HG03342 (cell line): ENCODE measurements at regions not wholly inside any gene's neighbourhood (a gene's known extent, or its start where the extent isn't known, plus 50 kb on each side); places are given as distances from the start of the nearest gene placed in this dataset.

Experiments used
- ATAC-seq: cut with Tn5 transposase; IDR thresholded peaks from one replicate; pipeline ENCODE4 v1.9.1; 2021; ENCODE audit warnings: mild to moderate bottlenecking, moderate library complexity; ENCODE audit not compliant: unreplicated experiment

DNA sequence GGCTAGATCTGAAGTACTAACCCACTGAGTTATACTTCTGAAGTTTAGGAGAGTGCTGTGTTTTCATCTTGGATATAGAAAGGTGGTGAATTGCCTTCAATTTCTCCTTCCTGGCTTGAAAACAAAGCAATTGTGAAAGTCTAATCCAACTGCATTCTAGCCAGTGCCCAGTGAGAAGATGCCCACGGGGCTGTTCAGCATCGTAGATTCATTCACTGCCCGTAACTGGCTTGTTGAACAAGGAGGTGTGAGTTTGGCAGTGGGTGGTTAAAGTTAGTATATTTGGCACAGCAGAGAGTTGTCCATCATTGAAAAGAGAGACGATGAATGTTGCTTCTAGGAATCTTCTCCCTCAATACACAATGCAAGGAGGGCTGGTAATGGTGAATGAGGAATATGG is 82.3 kb upstream of the RND3 start:
- ATAC-seq = no peak

DNA sequence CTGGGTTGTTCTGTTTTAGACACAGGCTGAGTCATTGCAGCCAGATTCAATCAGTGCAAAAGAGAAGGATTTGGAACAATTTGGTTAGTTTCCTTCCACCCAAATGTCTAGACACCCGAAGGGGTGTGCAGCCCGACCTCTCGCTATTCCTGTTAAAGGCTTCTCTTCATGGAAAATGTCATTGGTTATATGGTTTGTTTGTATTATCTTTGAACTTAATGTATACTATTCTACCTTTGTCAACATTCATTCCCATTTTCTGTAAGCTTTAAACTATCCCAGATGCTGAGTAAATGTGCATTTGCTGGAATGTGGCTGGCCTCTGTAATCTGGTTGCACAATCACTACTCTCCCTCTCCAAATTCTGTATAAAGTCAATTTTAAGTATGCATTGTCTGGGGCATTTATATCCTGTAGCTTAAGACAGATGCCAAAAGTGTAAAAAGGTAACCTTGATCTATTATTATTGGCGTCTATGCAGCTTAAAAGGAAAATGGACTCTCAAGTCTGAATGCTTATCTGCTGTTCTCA is 80.4 kb upstream of the RND3 start:
- ATAC-seq = no peak

DNA sequence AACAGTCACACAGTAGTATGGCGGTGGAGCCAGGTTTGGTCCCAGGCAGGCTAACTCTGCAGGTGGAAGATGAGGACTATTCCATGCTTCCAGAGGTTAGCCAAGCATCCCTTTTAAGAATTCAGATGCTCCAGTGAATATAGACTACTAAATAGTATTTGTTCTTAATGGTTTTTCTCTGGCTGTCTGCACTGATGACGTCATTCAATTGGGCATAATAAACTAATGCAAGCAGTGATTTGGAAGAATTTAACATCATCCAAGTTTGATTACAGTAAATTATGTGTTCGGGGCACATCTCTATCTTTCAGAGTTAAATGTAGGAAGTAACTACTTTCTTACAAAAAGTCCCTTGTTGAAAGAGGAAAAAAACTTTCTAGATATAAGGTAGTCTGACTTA is 78.8 kb upstream of the RND3 start:
- no peak for ATAC-seq

DNA sequence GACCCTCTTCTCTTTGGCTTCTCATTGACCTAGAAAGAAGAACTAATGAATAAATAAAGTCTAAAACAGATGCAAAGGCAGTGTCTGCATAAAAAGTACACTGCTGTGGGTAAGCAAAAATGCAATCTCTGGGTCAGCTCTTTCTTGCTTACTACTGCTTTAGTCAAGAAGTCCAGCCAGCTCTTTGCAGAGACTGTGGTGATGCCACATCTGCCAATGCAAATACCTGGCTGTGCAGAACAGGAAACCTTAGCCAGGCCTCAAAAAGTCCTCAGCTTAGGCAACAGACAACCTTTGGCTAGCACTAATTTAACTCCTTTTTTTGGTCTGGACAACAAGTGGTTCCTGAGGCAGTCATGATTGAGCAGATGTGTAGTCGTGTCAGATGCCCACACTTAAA is 73.6 kb upstream of the RND3 start:
- ATAC-seq = no peak

DNA sequence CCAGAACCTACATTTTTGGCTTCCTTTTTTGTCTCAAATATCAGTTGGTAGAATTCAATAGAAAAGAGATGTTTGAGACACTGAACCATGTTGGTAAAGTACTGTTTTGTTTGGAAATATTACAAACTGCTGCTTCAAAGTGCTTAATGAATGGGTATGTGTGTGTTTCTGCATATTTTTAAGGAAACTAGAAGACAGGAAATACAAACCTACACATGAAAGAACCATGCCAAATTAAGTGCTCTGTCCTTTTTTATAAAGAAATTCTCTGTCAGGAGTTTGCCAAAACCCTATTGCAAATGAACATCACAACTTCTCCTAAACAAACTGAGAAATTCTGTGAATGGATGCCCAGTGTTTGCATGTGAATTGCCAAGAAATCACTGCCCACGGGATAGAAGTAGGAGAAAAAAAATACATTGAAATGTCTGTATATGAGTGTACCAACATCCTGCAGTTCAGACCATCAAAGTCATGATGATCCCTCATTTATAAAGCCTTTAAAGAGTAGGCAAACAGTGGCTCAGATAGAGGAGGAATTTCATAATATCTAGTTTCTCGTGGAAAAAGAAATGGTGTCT is 69.6 kb upstream of the RND3 start:
- ATAC-seq = no peak

DNA sequence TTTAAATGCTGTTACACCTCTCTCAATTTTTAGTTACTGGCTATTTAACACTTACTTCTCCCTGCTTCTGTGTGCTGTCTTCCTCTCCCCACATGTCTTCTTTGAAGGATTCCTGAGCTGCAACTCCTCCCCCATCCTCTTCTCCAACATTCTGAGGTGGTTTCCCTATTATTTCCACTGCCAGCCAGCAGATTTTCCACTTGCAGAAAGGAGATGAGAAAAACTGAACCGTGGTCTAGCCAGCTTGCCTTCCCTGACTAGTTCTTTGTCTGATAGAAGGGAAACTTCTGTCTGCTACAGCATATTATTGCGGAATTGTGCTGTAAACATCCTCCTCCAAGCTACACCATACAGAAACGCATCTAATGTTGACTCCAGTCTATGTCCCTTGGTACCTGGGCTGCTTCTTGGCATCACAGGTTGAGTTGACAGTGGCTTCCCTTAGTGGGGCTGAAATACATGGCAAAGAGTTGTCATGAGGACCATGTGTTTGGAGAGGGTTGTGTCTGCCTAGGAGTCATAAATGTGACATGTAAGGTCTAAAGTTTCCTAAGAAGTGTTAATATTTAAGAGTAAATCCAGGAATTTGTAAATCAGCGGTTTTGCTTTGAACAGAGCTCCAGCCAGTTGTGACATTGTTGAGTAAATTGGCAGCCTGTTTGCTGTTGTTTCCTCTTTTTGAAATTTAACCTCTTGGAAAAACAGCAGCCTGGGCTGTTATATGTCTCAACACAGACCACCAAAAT is 68.3 kb upstream of the RND3 start:
- ATAC-seq = no peak

DNA sequence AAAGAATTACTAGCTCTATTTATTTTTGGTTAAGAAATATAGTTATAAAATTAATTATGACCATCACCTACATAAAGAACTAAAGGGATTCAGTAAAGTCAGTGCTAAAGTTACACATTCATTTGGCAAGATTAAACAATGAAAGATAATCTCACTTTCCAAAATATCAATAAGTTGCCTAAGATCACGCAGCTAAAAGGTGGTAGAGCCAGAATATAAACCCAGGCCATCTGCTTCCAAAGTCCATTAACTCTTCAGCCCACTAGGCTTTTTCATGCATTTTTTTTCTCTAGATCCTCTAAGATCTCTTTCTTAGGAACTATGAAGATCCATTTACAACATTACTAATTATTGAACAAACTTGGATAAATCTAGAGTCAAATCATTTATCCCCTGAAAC is 66.6 kb upstream of the RND3 start:
- ATAC-seq = no peak

DNA sequence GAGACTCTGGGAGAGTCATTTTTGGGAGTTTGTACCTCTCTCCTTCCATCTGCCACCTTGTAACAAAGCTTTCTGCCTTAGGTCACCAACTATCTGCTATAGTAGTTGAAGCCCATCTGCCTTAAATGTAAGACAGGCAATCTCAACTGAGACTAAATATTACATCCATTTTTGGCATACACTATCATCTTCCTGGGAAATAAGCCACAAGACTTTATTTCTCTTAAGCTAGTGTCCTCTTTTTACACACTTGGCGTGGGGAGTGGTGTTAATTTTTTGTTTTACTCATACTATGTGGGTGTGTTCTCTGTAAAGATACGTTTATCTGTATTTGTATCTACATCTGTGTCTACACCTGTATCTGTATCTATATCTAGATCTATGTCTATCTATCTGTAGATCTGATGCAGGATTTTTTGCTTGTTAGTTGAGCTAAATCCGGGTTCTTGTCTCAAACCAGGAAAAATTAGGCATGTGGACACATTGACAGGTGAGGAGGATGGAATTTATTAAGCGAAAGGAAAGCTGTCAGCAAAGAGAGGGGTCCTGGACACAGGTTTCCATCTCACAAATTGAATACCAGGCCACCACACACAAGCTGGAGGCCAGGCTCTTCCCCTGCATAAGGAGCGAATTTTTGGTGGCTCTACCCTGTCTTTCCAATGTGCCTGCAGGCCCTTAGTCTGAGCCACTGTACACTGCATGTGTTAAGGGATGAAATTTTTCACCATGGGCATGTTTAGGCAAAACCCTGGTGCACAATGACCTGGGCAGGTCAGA is 64.8 kb upstream of the RND3 start:
- no peak for ATAC-seq

DNA sequence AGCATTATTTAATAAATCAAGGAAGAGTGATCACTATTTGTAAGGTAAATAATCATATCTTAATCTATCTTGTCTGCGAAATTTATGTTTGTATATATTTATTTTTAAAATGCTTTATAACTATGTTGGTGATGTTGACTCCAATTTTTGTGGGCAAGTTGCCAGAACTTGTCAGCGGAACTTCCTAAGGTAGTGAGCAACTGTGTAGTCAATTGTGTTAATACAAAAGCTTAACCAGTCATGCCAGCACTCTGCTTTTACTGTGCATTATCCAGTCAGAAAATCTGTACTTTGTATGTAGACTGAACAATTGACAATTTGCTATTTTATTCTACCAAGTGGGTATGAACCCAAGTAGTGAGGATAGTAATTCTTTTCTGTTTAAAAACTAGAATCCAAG is 61.9 kb upstream of the RND3 start:
- ATAC-seq = no peak

DNA sequence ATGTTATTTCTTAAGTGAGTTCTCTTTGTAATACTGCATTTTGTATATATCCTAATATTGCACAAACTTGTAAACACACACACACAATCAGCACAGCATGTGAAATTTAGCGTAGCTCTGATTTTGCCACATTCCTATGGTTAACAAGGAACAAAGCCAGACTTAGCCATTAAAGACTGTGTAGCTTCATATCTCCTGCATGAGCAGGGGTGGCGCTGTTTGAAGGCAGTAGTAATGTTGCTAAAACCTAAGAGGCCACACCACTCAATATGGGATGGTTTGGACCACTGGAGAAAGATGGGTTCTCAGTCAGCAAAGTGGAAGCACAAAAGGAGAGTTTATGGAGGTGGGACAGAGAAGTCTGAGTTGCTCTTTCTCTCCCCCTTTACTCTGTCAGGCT is 61.1 kb upstream of the RND3 start:
- peak; percentile 71 for ATAC-seq

DNA sequence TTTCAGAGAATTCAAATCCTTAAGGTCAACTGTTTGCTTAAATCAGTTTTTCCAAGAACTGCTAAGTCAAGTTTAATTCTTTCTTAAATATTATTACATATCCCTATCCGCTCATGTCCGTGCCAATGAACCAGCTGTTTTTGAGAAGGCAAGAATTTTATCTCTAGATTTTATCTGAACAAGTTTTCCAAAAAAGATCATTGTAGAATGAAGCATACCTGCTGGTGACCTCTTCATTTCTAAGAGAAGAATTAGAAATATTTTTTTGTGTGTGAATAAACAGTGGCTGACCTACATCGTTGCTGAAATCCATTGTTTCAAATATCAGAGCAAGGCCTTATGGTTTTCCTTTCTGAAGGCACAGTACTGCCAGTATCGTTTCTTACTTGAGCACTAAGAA is 58.4 kb upstream of the RND3 start:
- ATAC-seq = no peak

DNA sequence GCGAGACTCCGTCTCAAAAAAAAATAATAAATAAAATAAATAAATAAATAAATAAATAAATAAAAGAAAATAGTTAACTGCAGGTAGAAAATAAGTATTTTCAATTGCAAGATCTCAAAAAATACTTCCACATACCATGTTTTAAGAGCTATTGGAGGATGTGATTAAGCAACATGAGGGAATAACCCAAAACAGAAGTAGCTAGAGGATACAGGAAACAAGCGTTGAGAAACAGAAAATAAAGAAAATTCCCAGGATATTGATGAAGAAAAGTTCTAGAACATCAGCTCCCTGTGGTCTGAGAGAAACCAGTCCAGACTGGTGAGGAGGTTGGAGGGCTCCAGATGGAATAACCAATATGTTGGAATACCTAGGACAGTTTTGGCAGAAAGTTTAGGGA is 57.3 kb upstream of the RND3 start:
- ATAC-seq = no peak

DNA sequence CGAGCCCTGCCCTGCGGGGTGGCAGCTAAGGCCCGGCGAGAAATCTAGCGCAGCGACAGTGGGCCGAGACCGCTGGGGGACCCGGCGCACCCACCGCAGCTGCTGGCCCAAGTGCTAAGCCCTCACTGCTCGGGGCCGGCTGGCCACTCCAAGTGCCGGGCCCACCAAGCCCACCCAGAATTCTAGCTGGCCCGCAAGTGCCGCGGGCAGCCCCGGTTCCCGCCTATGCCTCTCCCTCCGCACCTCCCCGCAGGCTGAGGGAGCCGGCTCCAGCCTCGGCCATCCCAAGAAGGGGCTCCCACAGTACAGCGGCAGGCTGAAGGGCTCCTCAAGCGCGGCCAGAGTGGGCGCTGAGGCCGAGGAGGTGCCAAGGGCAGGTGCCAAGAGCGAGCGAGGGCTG is 55.2 kb upstream of the RND3 start:
- no peak for ATAC-seq

DNA sequence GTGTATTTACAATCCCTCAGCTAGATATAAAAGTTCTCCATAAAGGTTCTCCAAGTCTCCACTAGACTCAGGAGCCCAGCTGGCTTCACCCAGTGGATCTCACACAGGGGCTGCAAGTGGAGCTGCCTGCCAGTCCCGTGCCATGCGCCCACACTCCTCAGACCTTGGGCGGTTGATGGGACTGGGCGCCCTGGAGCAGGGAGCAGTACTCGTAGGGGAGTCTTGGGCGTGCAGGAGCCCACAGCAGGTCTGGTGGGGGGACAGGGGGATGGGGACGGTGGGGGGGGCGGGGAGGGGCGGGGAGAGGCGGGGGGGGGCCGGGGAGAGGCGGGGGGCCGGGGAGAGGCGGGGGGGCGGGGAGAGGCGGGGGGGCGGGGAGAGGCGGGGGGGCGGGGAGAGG is 54.7 kb upstream of the RND3 start:
- ATAC-seq = no peak

DNA sequence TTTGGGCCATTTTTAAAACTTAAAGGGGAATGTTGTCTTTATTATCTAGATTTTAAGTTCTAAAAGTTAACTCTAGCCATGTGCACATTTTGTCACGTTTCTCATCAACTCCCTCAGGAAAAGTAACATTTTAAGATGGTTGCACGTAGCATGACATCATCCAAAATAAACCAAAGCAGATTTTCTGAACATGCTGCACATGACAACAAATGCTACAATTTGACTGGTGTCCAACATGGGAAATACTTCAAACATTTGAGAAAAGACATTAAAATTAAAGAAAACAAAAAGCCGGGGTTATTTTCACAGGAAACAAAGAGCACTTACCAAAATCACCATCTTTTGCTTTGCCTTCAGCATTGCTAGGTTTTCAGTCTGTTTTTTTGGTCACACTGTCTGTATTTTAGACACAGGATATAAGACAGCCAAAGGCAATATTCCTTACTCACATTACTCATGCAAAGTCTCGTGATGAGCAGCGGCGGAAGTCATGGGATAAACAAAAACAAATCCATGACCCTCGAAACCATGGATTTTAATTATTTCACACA is 51.3 kb upstream of the RND3 start:
- ATAC-seq = no peak
